Fibroblast of lung (primary cell): ENCODE measurements at regions not wholly inside any gene's neighbourhood (a gene's known extent, or its start where the extent isn't known, plus 50 kb on each side); places are given as distances from the start of the nearest gene placed in this dataset.

Experiments used
- DNase-seq, 2 donors: peaks; one replicate each; pipeline versions ENCODE4 v3.0.0 to v3.0.0-alpha.2; 2010; ENCODE audit warnings: low read depth in 2 of 2
- H2AFZ ChIP-seq: 2 replicates; pipeline ENCODE4 v1.5.1; 2012; ENCODE audit warnings: low read length, control low read depth, inconsistent platforms
- H3K27ac ChIP-seq: 2 replicates; pipeline ENCODE4 v1.5.1; 2011; ENCODE audit warnings: low read length, control low read depth; ENCODE audit not compliant: insufficient read depth
- H3K27me3 ChIP-seq: 2 replicates; pipeline ENCODE4 v1.5.1; 2011; ENCODE audit warnings: mild to moderate bottlenecking, low read length; ENCODE audit not compliant: control insufficient read depth, insufficient read depth
- H3K36me3 ChIP-seq: 2 replicates; pipeline ENCODE4 v1.5.1; 2011; ENCODE audit warnings: low read length; ENCODE audit not compliant: control insufficient read depth, insufficient read depth
- H3K4me1 ChIP-seq: 2 replicates; pipeline ENCODE4 v1.5.1; 2011; ENCODE audit warnings: low read length; ENCODE audit not compliant: control insufficient read depth, insufficient read depth; ENCODE audit errors: extremely low read depth
- H3K4me2 ChIP-seq: 2 replicates; pipeline ENCODE4 v1.5.1; 2011; ENCODE audit warnings: low read length, control low read depth; ENCODE audit not compliant: insufficient read depth; ENCODE audit errors: extremely low read depth
- H3K4me3 ChIP-seq, 4 experiments: fragments of 200-600 bp in 1 of 4; sonication (generic) in 1 of 4; replicated peaks in 1 of 4; 2 replicates each; pipeline ENCODE4 v1.5.1; 2011 to 2016; ENCODE audit warnings: low read length in 4 of 4, low read depth in 3 of 4, mild to moderate bottlenecking in 3 of 4, control low read depth in 2 of 4, inconsistent platforms in 1 of 4, mixed read lengths in 1 of 4; ENCODE audit not compliant: insufficient read depth in 1 of 4; ENCODE audit errors: control extremely low read depth in 1 of 4
- H3K79me2 ChIP-seq: 2 replicates; pipeline ENCODE4 v1.5.1; 2012; ENCODE audit warnings: mild to moderate bottlenecking, low read length, inconsistent platforms; ENCODE audit not compliant: control insufficient read depth, insufficient read depth
- H3K9ac ChIP-seq: 2 replicates; pipeline ENCODE4 v1.5.1; 2011; ENCODE audit warnings: mild to moderate bottlenecking, low read length, control low read depth; ENCODE audit not compliant: insufficient read depth
- H3K9me3 ChIP-seq: 2 replicates; pipeline ENCODE4 v1.5.1; 2012; ENCODE audit warnings: low read depth, low read length; ENCODE audit not compliant: control insufficient read depth, insufficient read depth
- H4K20me1 ChIP-seq: 2 replicates; pipeline ENCODE4 v1.5.1; 2011; ENCODE audit warnings: low read length; ENCODE audit not compliant: control insufficient read depth, insufficient read depth; ENCODE audit errors: extremely low read depth
- EZH2 ChIP-seq: IDR thresholded peaks from 2 replicates; pipeline ENCODE4 v1.5.1; 2012; ENCODE audit warnings: low read length, control low read depth, mild to moderate bottlenecking; ENCODE audit errors: missing control alignments
- TF ChIP-seq, protein P1 (sequence below), 2 donors: IDR thresholded peaks in 1 of 2; conservative IDR thresholded peaks in 1 of 2; 1 replicate in 1 of 2; 2 replicates in 1 of 2; pipeline ENCODE4 v1.5.1; 2011 to 2012; ENCODE audit warnings: low read length in 2 of 2, control low read depth in 1 of 2, inconsistent platforms in 1 of 2, low read depth in 1 of 2, mild to moderate bottlenecking in 1 of 2

DNA sequence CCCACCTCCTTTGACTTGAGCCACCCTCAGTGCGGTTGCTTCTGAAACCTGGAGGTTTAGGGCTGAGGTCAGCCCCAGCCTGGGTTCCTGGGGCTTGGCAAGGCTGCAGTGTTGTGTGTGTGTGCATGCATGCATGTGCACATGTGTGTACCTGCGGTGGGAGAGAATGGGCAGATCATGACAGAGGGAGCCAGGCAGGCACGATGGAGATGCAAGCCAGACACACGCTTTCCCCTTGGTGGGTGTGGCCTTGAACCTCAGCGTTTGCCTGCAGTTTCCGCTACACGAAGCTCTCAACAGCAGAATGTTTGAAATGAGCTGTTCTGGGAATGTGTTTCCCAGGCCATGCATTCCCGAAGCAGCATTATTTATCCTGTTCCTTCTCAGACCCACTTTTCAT, 65.9 kb upstream of the RAPGEF1 start:
- no peak for TF ChIP-seq EZH2
- TF ChIP-seq, protein P1, sequence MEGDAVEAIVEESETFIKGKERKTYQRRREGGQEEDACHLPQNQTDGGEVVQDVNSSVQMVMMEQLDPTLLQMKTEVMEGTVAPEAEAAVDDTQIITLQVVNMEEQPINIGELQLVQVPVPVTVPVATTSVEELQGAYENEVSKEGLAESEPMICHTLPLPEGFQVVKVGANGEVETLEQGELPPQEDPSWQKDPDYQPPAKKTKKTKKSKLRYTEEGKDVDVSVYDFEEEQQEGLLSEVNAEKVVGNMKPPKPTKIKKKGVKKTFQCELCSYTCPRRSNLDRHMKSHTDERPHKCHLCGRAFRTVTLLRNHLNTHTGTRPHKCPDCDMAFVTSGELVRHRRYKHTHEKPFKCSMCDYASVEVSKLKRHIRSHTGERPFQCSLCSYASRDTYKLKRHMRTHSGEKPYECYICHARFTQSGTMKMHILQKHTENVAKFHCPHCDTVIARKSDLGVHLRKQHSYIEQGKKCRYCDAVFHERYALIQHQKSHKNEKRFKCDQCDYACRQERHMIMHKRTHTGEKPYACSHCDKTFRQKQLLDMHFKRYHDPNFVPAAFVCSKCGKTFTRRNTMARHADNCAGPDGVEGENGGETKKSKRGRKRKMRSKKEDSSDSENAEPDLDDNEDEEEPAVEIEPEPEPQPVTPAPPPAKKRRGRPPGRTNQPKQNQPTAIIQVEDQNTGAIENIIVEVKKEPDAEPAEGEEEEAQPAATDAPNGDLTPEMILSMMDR (conservative IDR thresholded peaks at IDR 0.05 in 1 of 2, IDR thresholded peaks at IDR 0.05 in 1 of 2; ENCODE audit: low read depth in 1 of 2, low read length in 2 of 2) = no peak
- Histone ChIP-seq H3K4me1 (no peaks in the 10 kb centered on the region), H3K36me3 (no peaks in the 10 kb centered on the region), H3K27me3 (peaks cover 24% of the 10 kb centered on the region), H3K9ac (no peak overlapping the region), H3K79me2 (no peaks in the 10 kb centered on the region), H3K9me3 (no peaks in the 10 kb centered on the region), H3K4me2 (no peak overlapping the region), H2AFZ (no peak overlapping the region), H3K27ac (no peak overlapping the region), H4K20me1 (no peaks in the 10 kb centered on the region), H3K4me3 (no peak overlapping the region)
- DNase-seq = no peak

- Histone ChIP-seq H3K27me3 (peaks cover 17% of the 10 kb centered on the region), H3K4me2 (no peak overlapping the region), H3K36me3 (no peaks in the 10 kb centered on the region), H3K4me1 (no peaks in the 10 kb centered on the region), H3K4me3 (no peak overlapping the region), H3K79me2 (no peaks in the 10 kb centered on the region), H2AFZ (no peak overlapping the region), H4K20me1 (no peaks in the 10 kb centered on the region), H3K9ac (no peak overlapping the region), H3K9me3 (no peaks in the 10 kb centered on the region), H3K27ac (no peak overlapping the region)
- DNase-seq = no peak
- TF ChIP-seq, protein P1 (conservative IDR thresholded peaks at IDR 0.05 in 1 of 2, IDR thresholded peaks at IDR 0.05 in 1 of 2; ENCODE audit: low read depth in 1 of 2, low read length in 2 of 2) = no peak
- TF ChIP-seq EZH2 = no peak
Observed at GRCh38 chr9:131804826-131805225, 65.0 kb upstream of the RAPGEF1 start.

DNA sequence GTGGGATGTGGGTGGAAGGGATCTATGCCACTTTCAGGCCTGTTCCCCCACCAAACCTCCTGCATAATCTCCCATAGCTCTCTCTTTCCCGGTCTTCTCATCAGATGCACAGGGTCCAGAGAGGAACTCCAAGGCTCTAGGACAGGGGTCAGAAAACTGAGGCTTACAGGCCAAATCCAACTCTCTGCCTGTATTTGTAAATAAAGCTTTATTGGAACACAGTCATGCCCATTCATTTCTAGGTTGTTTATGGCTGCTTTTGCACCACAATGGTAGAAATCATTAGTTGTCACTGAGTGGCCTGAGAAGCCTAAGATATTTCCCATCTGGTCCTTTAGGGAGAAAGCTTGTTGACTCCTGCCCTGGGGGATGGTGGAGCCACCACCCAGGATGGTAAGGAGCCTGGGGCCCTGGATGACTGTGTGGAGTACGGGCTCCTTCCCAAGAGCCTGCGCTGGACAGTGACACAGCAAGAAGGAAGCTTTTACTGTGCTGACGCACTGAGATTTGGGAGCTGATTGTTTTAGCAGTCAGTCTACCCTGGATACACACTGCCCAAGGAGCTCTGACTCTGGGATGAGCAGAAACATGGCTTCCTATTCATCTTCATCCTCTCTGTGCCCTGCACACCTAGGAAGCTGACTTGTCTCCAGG, 64.0 kb upstream of the RAPGEF1 start:
- TF ChIP-seq, protein P1 (conservative IDR thresholded peaks at IDR 0.05 in 1 of 2, IDR thresholded peaks at IDR 0.05 in 1 of 2; ENCODE audit: low read depth in 1 of 2, low read length in 2 of 2) = no peak
- no peak overlapping the region for H3K4me2 ChIP-seq
- H3K4me3 ChIP-seq = no peak overlapping the region
- no peaks in the 10 kb centered on the region for H3K36me3 ChIP-seq
- no peak overlapping the region for H3K9ac ChIP-seq
- no peak for DNase-seq
- H3K4me1 ChIP-seq = no peaks in the 10 kb centered on the region
- H3K79me2 ChIP-seq = no peaks in the 10 kb centered on the region
- no peak overlapping the region for H3K27ac ChIP-seq
- H2AFZ ChIP-seq = no peak overlapping the region
- no peaks in the 10 kb centered on the region for H4K20me1 ChIP-seq
- peaks cover 11% of the 10 kb centered on the region for H3K27me3 ChIP-seq
- H3K9me3 ChIP-seq = no peaks in the 10 kb centered on the region
